ENCODE measurements at regions not wholly inside any gene's neighbourhood (a gene's known extent, or its start where the extent isn't known, plus 50 kb on each side); places are given as distances from the start of the nearest gene placed in this dataset.

GRCh38 chr18:75959150-75959549 lies 531.6 kb upstream of the SMIM21 start:
- no peak for TF ChIP-seq CTCF (IDR thresholded peaks at IDR 0.05)
- no peak for TF ChIP-seq POLR2A (IDR thresholded peaks at IDR 0.05)
